BJ (cell line): ENCODE measurements at regions not wholly inside any gene's neighbourhood (a gene's known extent, or its start where the extent isn't known, plus 50 kb on each side); places are given as distances from the start of the nearest gene placed in this dataset.

Source experiments
- CTCF ChIA-PET: fragments of 350-600 bp; formaldehyde crosslinking; extraction: SDS; loops from one replicate; lab custom pipeline; 2021; ENCODE audit warnings: antibody characterized with exemption, inconsistent platforms; lab: Yijun Ruan, JAX
- POLR2A ChIA-PET: fragments of 300-600 bp; sonication (Branson Sonifier 250); formaldehyde crosslinking; extraction: SDS; loops from one replicate; lab custom pipeline; 2021; ENCODE audit warnings: antibody characterized with exemption; lab: Charles Lee
- DNase-seq: peaks from one replicate; pipeline ENCODE4 v3.0.0-alpha.2; 2011; ENCODE audit warnings: low read depth
- H3K27me3 ChIP-seq: 2 replicates; pipeline ENCODE4 v1.6.0; 2011; ENCODE audit warnings: low read length; ENCODE audit not compliant: control insufficient read depth, insufficient read depth
- H3K36me3 ChIP-seq: 2 replicates; pipeline ENCODE4 v1.5.1; 2011; ENCODE audit warnings: low read length; ENCODE audit not compliant: control insufficient read depth, insufficient read depth
- H3K4me3 ChIP-seq: 2 replicates; pipeline ENCODE4 v1.5.1; 2011; ENCODE audit warnings: low read depth, mild to moderate bottlenecking, control low read depth, low read length
- TF ChIP-seq, protein P1 (sequence below): IDR thresholded peaks from 2 replicates; pipeline ENCODE4 v1.5.1; 2011; ENCODE audit warnings: low read depth, mild to moderate bottlenecking, control low read depth, inconsistent platforms, low read length, moderate library complexity; ENCODE audit not compliant: insufficient read depth

DNA sequence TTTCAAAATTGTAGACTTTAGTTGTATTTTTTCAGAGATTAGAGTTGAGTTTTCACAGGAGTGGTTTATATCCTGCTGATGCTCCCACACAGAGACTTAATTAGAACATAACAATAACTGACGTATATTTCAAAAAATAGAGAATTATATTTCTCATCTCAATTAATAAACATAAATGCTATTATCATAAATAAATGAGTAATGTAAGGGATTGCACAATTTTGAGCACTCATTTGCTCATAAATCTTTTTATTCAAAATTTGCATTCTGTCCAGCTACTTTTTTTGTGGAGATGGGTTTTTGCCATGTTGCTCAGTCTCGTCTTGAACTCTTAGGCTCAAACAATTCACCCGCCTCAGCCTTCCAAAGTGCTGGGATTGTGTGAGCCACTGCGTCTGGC lies 515.7 kb upstream of the RORB start:
- TF ChIP-seq, protein P1, sequence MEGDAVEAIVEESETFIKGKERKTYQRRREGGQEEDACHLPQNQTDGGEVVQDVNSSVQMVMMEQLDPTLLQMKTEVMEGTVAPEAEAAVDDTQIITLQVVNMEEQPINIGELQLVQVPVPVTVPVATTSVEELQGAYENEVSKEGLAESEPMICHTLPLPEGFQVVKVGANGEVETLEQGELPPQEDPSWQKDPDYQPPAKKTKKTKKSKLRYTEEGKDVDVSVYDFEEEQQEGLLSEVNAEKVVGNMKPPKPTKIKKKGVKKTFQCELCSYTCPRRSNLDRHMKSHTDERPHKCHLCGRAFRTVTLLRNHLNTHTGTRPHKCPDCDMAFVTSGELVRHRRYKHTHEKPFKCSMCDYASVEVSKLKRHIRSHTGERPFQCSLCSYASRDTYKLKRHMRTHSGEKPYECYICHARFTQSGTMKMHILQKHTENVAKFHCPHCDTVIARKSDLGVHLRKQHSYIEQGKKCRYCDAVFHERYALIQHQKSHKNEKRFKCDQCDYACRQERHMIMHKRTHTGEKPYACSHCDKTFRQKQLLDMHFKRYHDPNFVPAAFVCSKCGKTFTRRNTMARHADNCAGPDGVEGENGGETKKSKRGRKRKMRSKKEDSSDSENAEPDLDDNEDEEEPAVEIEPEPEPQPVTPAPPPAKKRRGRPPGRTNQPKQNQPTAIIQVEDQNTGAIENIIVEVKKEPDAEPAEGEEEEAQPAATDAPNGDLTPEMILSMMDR: no peak
- DNase-seq: no peak
- H3K27me3 ChIP-seq: no peaks in the 10 kb centered on the region
- no peaks in the 10 kb centered on the region for H3K36me3 ChIP-seq
- ChIA-PET CTCF (no interaction called here), POLR2A (no interaction called here)
- H3K4me3 ChIP-seq: no peak overlapping the region

DNA sequence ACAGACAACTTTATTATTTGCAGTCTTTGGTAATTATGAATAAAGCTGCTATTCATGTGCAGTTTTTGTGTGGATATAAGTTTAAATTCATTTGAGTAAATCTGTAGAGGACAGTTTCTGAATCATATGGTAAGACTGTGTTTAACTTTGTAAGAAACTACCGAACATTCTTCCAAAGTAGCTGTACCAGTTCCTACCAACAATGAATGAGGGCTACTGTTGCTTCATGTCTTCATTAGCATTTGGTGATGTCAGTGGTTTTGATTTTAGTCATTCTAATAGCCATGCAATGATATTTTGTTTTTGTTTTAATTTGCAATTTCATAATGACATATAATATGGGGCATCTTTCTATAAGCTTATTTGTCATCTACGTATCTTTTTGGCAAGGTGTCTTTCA lies 501.3 kb upstream of the RORB start:
- Histone ChIP-seq H3K36me3 (no peaks in the 10 kb centered on the region), H3K4me3 (no peak overlapping the region), H3K27me3 (no peaks in the 10 kb centered on the region)
- ChIA-PET POLR2A (no interaction called here), CTCF (no interaction called here)
- DNase-seq: no peak
- TF ChIP-seq, protein P1: no peak

DNA sequence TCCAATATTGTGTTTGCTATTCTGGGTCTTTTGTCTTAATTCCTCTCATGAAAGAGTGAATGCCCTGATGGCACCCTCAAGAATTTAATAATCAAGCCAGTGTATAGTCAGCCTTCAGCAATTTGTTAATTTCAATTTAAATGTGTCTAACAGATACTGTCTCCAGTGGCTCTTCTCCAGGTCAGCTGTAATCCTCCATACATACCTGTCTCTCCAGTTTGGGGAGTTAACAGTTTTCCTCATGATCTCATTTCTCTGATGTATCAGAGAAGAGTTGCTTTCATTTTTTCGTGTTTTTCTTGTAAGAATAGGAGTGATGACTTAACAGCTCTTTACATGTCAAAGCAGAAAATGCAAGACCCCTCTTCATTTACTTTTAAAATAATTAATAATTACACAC lies 500.3 kb upstream of the RORB start:
- Histone ChIP-seq H3K27me3 (no peaks in the 10 kb centered on the region), H3K36me3 (no peaks in the 10 kb centered on the region), H3K4me3 (no peak overlapping the region)
- POLR2A ChIA-PET: no interaction called here
- no peak for DNase-seq
- TF ChIP-seq, protein P1: no peak
- CTCF ChIA-PET: no interaction called here

DNA sequence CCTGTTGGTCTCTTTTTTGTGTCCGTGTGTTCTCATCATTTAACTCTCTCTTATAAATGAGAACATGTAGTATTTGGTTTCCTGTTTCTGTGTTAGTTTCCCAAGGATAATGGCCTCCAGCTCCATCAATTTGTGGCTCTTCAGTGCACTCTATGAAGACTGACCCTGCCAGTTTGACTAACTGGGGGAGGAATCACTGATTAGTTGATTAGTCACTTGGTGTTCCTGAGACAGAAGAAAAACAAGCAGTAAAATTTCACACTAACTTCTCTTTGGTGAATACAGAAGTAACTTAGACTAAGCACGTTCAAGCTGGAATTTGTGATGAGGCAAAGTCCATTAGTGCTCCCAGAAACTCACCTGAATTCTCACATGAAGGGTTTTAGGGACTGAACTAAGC lies 495.8 kb upstream of the RORB start:
- Histone ChIP-seq H3K27me3 (no peaks in the 10 kb centered on the region), H3K36me3 (no peaks in the 10 kb centered on the region), H3K4me3 (no peak overlapping the region)
- POLR2A ChIA-PET: no interaction called here
- CTCF ChIA-PET: no interaction called here
- no peak for DNase-seq
- TF ChIP-seq, protein P1: no peak

DNA sequence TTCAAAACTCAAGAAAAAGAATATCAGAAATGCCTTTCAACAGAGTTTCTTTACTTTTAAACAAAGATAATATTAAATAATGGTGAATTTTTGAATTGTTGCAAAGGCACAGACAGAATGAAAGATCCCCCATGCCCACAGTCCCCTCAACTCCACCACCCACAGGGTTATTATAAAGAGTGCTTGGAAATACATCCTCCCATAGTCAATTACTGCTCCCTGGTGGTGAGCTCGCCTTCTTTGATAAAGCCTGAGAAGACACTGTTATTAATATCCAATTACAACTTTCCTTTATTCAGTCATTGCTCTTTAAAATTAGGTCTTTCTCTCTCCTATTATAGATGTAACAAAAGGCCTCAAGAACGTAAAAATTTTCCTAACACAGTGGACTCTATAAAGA lies 490.2 kb upstream of the RORB start:
- TF ChIP-seq, protein P1: no peak
- Histone ChIP-seq H3K27me3 (no peaks in the 10 kb centered on the region), H3K36me3 (no peaks in the 10 kb centered on the region), H3K4me3 (no peak overlapping the region)
- DNase-seq: no peak
- ChIA-PET CTCF (no interaction called here), POLR2A (no interaction called here)
